ENCODE measurements at regions not wholly inside any gene's neighbourhood (a gene's known extent, or its start where the extent isn't known, plus 50 kb on each side); places are given as distances from the start of the nearest gene placed in this dataset.

DNA sequence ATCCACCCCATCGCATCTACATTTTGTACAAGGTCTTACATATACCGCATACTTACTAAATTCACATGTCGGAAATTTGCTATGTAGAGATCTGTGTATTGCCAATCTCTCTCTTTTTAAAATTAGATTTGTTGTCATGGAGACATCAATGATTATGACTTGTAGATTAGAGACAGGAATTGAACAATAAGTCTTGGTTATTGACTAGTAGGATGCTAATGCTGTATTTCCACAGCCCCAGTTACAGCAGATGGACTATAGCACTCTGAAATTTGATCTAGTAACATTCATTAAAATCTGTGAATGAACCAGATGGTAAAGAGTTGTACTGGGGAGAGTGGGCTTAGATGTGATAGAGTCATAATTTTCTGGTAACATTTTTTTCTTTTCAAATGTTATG is 805.7 kb downstream of the SLC4A3 start:
- TF ChIP-seq CTCF (IDR thresholded peaks at IDR 0.05) = no peak
- no peak for TF ChIP-seq ZFX (IDR thresholded peaks at IDR 0.05; ENCODE audit: borderline replicate concordance)

Data from 22Rv1 (cell line).